PFSK-1 (cell line): ENCODE measurements at regions not wholly inside any gene's neighbourhood (a gene's known extent, or its start where the extent isn't known, plus 50 kb on each side); places are given as distances from the start of the nearest gene placed in this dataset.

ENCODE experiments used
- POLR2AphosphoS5 ChIP-seq: IDR thresholded peaks from 2 replicates; pipeline ENCODE4 v1.6.1; 2012; ENCODE audit warnings: low read depth, mild to moderate bottlenecking, control low read depth, low read length, moderate library complexity
- SIN3A ChIP-seq: IDR thresholded peaks from 2 replicates; pipeline ENCODE4 v1.6.1; 2012; ENCODE audit warnings: mild to moderate bottlenecking, low read length, moderate library complexity, borderline replicate concordance; ENCODE audit not compliant: insufficient read depth
- TAF1 ChIP-seq: IDR thresholded peaks from 2 replicates; pipeline ENCODE4 v1.6.1; 2012; ENCODE audit warnings: low read length, control low read depth, borderline replicate concordance; ENCODE audit not compliant: insufficient read depth
- TF ChIP-seq, protein P1 (sequence below), 2 experiments: IDR thresholded peaks; 2 replicates each; pipeline versions ENCODE4 v1.6.1 to v1.8.0; 2011 to 2012; ENCODE audit warnings: low read depth in 2 of 2, low read length in 2 of 2, control low read depth in 1 of 2, inconsistent platforms in 1 of 2, mild to moderate bottlenecking in 1 of 2, moderate library complexity in 1 of 2; ENCODE audit not compliant: insufficient read depth in 1 of 2

- TF ChIP-seq TAF1 (no peak), POLR2AphosphoS5 (no peak), SIN3A (no peak)
- TF ChIP-seq, protein P1, sequence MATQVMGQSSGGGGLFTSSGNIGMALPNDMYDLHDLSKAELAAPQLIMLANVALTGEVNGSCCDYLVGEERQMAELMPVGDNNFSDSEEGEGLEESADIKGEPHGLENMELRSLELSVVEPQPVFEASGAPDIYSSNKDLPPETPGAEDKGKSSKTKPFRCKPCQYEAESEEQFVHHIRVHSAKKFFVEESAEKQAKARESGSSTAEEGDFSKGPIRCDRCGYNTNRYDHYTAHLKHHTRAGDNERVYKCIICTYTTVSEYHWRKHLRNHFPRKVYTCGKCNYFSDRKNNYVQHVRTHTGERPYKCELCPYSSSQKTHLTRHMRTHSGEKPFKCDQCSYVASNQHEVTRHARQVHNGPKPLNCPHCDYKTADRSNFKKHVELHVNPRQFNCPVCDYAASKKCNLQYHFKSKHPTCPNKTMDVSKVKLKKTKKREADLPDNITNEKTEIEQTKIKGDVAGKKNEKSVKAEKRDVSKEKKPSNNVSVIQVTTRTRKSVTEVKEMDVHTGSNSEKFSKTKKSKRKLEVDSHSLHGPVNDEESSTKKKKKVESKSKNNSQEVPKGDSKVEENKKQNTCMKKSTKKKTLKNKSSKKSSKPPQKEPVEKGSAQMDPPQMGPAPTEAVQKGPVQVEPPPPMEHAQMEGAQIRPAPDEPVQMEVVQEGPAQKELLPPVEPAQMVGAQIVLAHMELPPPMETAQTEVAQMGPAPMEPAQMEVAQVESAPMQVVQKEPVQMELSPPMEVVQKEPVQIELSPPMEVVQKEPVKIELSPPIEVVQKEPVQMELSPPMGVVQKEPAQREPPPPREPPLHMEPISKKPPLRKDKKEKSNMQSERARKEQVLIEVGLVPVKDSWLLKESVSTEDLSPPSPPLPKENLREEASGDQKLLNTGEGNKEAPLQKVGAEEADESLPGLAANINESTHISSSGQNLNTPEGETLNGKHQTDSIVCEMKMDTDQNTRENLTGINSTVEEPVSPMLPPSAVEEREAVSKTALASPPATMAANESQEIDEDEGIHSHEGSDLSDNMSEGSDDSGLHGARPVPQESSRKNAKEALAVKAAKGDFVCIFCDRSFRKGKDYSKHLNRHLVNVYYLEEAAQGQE (IDR thresholded peaks at IDR 0.05; ENCODE audit: insufficient read depth in 1 of 2, low read depth in 2 of 2, low read length in 2 of 2) = no peak
Observed at GRCh38 chr1:212212343-212212742, 72.9 kb upstream of the PPP2R5A start.
